NCI-H128 (cell line): ENCODE measurements at regions not wholly inside any gene's neighbourhood (a gene's known extent, or its start where the extent isn't known, plus 50 kb on each side); places are given as distances from the start of the nearest gene placed in this dataset.

ENCODE experiments used
- DNase-seq: peaks from one replicate; lab custom pipeline; 2025; ENCODE audit not compliant: unreplicated experiment; lab: John Stamatoyannopoulos, UW

DNA sequence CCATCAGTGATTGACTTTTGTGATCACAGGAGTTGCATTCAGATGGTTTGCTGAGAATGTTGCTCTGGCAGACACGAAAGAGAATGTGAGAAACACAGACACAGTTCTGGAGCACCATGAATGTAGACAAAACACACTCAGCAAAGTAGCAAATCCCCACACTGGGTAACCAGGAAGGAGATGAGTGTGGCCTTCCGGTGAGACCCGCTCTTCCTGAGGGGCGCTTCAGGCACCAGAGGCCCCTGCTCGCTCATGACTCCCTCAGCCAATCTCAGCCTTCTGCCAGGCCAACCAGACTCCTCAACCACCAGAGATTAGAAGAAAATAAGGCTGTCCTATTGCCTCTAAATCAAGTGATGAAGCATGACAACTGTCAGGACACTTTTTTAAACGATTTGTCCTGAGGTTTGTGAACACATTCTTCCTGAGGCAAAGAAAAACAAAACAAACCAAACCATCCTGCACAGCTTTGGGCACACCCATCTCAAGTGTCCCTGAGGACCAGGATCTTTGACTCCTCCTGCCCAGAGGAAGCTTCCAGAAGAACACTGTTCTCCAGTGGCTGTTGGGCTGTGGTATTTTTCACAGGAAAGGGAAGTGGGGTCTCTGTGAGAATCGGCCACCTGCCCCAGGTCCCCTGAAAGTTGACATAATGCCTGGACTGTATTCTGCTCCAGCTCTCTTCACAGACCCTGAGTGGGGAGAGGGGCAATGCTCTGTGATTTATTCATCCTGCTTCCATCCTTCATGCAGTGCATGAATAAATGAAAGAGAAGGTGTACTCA lies 152.8 kb downstream of the BCL11A start:
- DNase-seq, result no peak

DNA sequence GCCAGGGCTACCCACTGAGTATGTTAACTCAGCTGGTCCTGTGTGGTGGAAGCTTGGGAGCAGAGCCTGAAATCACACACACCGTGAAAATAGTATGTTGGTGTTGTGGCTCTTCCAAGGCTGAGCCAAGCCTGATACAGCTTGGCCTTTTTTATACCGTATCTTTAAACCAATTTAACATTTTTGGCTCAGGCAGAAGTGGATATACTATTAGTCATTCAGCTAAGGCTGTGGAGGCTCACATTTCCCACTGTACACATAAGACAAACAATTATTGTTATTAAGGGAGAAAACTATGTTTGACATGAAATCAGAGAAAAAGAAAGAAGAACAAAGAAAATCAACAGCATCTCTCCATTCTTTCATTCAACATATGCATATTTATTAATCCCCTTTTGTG lies 159.0 kb downstream of the BCL11A start:
- DNase-seq, result no peak

DNA sequence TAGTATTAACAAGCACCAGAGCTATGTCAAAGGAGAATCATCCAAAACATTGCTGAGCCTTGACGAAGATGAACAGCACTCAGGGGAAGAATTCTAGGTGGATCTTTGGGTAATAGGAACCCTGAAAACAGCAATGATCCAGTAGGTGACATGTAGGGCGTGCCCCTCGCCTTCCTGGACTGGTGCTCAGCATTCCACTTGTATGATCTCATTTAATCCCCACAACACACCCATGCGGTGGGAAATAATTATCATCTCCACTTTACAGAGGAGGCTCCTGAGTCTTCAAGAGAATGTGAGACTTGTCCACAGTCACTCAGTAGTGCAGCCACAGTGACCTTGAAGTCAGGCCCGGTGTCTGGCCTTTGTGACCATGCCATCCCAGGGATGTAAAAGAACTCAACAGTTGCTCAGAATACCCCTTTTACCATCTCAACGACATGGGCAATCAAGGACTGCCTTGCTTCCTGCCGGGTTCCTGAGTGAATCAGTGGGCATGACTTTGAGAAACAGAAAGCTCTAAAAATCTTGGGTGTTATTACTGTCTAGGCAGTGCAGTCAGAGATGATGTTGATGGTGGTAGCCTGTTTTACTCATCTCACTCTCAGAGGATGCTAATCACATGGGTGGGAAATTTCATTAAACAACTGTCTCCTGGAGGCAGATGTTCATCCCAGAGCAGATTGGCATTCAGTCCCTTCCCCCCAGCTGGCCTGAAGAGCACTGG lies 161.6 kb downstream of the BCL11A start:
- no peak for DNase-seq

DNA sequence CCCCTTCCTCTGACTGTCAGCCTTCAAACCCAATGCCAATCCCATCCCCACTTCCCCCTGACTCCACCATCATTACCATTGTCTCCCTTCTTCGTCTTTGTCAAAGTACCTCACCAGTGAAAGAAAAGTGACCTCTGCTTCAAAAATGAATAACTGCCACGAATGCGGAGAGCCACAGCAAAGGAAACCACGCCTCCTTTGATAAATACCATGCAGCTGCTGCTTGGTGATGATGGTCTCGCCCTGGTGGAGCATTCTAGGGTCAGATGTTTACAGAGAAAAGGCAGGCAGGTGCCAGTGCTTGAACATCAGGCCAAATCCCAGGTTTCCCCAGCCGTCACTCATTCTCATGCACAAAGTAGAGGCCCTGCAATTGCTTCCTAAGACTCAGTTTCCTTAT lies 162.2 kb downstream of the BCL11A start:
- no peak for DNase-seq

DNA sequence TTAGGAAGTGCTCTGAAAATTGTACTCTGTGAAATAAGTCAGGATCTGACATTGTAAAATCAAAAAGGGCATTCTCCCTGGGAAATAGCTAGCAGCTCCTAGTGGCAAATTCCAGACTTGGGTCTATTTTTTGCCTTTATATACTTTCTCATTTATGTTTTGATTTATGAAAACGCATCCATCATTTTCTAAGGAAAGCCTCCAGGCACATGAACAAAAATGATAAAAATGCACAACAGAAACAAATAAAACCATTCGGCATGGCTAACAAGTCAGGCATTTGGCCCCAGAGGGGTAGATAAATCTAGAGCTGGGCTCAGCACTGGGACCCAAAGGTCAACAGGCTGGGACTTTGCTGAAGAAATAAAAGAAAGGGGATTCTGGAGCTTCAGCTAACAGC lies 167.0 kb downstream of the BCL11A start:
- no peak for DNase-seq

DNA sequence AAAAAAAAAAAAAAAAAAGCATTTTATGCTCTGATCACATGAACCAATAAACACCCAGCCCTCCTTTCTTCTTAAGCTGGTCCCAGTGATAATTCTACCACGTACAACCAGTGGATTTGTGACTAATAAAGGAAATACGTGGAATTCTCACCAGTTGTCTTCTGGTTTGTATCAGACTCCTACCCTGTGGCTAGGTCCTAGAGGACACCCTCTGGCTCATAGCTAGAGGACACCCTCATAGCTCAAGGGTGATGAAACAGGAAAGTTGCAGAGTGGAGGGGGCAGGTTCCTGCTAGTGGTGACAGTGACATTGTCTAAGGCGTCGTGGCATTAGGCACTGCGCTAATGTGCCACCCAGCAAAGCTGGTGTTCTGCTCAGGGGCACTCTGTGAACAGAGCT lies 167.8 kb downstream of the BCL11A start:
- DNase-seq, result no peak

DNA sequence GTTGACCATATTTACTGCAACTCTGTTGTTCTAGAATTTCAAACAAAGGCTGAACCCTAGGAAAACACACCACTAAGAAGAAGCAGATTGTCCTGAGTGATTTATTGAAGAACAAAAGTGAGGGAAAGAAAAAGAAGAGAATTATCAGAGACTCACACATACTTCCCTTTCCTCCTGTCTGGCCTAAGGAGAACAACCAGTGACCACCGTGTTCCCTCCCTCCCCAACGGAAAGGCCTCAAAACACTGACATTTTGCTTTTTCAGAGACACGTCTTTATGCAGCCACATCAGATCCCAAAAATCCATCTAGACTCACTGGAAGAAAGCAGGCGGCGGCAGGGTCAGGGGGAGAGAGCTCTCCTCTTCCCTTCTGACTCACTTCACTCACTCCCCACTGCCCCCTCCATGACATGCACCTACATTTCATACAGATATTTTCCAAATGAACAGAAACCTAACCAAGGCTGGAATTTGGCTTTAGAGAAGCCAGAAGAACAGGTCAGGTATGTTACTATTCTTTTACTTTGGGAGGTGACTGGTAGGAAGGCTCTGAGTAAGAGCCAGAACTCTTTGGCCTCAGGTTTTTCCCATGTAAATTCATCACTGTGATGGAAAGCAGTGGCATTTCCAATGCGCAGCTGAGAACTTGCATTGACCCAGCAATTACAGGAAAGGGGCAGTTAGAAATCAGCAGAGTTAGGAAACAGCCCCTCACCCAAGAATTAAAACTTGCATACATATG lies 169.9 kb downstream of the BCL11A start:
- no peak for DNase-seq

DNA sequence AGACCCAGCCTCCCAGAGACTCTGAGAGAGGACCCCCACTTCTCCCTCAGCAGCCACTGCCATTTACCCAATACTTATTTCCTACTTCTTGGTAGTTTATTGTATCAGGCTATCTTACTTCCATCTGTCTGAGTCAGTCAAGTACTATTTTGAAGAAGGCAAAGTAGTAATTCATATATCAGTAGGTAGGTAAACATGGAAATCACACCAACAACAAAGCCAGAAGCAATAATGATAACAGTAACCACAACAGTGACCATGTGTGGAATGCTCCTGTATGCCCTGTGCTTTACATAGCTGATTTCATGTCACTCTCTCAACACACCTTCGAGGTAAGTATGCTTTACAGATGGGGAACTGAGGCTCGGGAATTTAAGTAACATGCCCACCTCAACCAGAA lies 173.0 kb downstream of the BCL11A start:
- no peak for DNase-seq

DNA sequence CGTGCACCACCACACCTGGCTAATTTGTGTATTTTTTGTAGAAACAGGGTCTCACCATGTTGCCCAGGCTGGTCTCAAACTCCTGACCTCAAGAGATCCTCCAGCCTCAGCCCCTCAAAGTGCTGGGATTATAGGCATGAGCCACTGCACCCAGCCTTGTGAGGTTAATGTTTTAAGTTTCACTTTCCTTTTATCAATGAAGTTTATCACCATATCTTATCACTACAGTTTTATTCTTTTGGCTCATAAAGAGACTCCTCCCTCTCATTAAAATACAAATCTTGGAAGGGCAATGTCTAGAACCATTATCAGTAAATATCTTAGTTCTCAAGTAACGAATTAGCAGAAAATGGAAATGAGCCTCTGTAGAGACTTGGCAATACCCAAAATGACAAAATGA lies 173.8 kb downstream of the BCL11A start:
- DNase-seq, result no peak

DNA sequence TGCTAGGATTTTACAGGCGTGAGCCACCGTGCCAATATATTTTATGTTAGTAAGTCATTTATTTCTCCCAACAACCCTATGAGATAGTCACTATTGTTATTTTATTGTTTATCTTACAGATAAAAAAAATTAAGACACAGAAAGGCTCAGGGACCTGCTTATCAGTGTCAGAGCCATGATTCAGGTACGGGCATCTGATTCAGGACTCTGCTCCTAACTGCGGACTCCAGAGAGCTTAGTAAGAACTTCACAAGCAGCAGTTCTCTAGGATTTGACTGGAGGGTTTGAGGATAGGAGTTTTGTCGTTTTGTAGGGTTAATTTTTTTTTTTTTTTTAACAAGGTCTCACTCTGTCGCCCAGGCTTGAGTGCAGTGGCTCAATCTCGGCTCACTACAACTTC lies 174.2 kb downstream of the BCL11A start:
- DNase-seq, result no peak

DNA sequence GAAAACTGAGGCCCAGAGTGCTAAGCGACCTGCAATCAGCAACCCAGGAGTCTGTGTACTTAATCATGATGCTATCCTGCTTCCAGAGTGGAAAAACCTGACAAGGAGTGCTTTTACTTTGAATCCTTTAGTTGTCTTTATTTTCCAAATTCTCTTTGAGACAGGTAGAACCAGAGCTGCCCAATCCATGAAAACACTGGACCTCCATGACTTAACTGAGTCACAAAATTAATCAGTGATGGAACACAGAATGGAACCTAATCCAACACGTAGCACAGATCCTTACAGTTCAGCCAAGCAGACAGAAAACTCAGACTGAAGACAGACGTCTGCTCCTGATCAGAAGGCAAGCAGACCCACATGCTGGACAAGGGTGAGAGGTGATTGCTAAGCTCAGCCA lies 175.6 kb downstream of the BCL11A start:
- DNase-seq, result no peak

DNA sequence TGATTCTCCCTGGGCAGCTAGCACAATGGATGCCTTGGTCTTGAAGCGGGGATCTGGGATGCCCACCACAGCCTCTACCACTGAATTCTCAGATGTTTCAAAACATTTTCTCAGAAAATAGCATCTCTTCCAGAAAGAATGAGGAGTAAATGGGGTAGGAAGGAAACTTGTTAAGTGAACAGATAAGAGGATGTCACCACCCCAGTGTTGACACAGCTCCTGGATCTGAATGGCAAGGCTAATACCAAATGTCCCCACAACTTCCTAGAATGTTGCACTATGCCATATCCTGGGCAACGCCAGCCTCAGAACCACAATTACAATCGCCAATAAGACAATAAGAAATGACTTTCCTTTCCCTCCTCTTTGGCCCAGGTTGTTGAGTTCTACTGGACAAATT lies 177.2 kb downstream of the BCL11A start:
- DNase-seq, result no peak

DNA sequence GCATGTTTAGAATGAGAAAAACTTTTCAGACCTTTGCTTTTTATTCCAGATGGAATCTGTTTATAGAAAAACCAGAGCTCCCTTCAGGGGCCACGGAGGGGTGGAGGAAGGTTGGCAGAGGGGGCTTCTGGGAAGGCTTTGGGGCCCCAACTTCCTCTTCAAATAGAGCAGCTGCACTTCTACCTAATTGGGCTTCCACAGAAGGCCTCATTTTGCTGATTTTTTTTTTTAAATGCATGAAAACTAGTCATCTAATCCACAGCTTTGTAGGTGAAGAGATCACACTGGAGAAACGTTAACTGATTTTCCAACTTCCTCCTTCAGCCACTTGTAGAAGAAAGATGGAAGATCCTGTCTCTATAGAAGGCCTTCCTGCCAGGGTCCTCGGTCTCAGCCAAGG lies 181.8 kb downstream of the BCL11A start:
- DNase-seq, result no peak

DNA sequence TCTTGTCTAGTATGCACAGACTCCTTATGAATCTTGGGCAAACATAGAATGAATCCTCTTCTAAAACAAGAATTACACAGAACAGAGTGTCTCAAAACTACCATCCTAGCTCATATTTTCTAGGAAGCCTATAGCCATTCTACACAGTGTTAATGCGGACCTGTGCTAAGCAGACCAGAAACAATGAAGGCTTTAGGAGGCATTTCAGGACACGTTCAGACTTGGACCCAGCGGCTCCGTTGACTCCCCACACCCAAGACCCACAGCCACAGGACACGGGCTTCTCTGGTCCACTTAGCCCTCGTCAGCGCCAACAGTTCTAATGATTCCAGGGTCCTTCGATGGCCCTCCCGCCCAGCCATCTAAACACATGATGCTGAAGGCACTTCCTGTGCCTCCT lies 182.2 kb downstream of the BCL11A start:
- no peak for DNase-seq

DNA sequence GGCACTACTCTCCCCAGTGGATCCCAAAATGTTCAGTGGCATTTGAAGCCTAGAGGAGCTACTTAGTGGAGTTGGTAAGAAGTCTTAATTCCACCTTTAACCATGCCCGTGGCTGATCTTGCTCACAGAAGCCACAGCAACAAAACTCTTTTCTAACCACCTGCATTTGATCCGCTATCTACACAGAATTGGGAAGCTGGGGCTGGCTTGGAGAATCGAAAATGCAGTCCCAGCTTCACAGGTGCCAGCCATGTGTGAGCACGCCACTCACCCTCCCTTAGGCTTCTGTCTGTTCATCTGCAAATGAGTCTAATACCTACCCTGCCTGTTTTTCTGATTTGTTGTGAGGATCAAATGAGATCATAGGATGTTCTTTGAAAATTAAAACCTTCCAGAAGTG lies 182.6 kb downstream of the BCL11A start:
- no peak for DNase-seq

DNA sequence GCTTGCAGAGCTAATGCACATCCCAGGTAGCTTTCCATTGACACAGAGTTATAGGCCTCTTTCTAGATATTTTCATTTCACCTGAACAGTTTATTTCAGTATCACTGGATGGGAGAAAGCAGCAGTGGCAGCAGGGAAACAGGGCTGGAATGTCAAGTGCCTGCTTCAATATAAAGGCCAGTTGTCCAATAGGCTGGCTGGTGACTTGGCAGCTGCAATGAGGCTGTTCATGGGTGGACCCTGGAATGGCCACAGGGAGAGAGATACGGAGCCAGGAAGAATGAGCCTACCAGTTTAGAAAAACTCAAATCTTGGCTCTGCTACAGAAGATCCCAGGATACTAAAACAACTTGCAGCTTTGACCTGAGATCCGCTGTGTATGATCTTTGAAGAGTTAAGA lies 185.0 kb downstream of the BCL11A start:
- DNase-seq, result no peak

DNA sequence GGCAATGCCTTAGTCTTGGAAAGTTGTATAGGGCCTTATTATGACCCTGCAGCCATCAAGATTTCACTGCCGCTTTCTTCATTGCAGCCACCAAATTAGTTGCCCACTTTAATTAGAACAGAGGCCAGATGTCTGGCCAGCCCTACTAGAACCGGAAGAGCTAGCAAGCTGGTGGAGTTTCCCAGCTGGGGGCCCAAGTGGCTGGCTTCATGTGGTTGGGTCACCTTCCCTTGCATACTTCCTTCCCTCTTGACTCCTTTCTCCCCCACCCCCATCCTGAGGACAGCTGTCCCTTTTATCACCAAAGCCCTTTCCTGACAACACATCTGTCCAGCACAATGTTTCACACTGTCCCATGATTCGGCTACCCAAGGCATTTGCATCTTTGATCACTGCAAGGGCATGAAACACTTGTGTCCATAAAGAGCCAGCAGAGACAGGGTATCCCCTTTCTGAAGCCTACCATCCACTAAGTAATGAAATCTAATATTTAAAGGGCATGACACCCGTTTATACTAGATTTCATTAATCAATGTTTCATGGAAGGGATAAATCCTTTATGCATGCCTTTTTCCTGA lies 187.2 kb downstream of the BCL11A start:
- DNase-seq, result no peak

DNA sequence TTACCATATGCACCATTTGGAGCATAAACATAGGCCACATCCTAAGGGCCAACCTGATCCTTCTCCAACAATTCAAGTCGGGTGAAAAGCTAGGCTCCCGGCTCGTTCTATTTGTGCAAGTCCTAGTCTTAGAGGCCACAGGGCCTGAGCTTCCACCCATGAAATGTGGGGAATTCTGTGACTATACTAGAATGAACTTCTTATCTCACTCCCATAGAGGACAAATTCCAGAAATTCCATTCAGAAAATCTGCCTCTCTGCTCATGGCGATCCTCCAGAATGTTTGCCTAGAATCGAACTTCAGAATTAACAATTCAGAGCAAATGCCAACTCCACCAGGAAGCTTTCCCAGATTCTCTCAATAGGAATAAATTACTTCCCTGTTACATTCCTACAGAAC lies 187.9 kb downstream of the BCL11A start:
- DNase-seq, result no peak

DNA sequence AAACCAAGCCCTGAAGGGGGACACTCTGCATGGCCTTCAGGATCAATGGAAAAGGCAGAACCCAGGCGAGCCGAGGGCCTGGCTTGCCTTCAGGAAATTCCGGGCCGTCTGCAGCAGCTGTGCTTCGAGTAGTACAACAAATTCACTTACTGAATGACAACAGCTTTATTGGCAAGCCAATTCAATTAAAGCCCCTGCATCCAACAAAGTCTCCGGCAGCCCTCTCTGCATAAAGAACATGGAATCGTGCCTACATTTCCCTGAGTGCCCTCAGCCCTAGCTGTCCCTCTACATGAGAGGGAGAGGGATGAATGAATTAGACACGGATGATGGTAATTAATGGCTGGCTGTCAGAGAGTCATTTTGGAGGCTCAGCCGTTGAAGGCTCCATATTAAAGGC lies 189.0 kb downstream of the BCL11A start:
- DNase-seq, result no peak

DNA sequence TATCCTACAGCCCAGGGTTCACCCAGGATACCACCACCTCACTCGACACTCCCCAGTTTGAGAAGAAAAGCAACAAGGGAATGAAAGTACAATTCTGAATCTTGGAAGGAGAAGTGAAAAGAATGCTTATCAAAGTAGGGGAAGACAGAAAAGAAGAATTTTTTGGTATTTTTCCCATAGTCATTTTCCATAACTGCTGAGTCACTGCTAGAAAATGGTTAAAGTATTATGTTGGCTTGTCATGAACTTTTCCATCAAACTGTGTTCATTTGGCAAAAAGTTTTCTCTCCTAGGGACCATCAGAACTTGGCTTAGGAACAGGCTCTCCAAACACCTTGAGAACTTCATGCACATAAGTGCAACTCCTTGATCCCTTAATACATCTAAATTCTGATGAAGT lies 192.0 kb downstream of the BCL11A start:
- DNase-seq, result no peak

DNA sequence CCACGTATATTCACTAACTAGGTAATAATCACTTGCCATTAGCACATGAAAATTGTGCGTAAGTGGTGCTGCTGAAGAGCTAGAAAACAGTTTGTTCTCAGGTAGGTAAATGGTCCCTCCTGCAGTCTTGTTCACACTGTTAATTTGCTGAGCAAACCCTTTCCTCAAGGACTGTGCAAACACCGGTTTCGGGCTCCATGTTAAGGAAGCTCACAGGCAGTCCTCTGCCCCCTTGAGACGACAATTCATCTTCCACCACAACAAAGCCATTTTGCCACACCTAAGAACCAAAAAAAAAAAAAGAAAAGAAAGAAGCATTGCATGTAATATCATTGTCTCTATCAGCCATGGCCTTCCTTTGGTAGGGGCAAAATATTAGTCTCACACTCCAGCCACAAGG lies 193.9 kb downstream of the BCL11A start:
- no peak for DNase-seq

DNA sequence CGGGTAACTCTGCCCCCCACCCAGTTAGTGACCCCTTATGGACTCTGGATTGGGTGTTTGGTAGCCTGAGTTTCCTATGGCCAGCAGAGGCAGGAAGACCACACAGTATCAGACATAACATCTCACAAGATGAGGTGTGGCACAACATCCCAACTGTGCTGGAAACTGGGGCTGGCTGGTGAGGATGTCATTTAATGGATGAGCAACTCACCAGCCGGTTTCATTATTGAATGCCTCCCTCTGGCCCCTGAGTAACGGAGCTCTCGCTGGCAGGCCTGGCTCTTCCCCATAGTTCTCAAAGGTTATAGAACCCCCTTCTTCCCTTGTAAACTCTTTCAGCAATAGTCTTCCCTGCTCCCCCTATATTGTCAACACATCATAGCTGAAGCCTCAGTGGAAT lies 195.0 kb downstream of the BCL11A start:
- no peak for DNase-seq
